MM.1S (cell line): ENCODE measurements at regions not wholly inside any gene's neighbourhood (a gene's known extent, or its start where the extent isn't known, plus 50 kb on each side); places are given as distances from the start of the nearest gene placed in this dataset.

ENCODE experiments used
- DNase-seq: peaks from one replicate; pipeline ENCODE4 v3.0.0-alpha.2; 2015
- H2AFZ ChIP-seq: fragments of 300-600 bp; sonication (generic); 2 replicates; pipeline ENCODE4 v1.6.0; 2016; ENCODE audit warnings: antibody characterized with exemption, low read length
- H3F3A ChIP-seq: fragments of 300-600 bp; sonication (generic); 2 replicates; pipeline ENCODE4 v1.6.1; 2016; ENCODE audit warnings: mild to moderate bottlenecking, antibody characterized with exemption, low read length, moderate library complexity, mixed read lengths; ENCODE audit not compliant: insufficient read depth
- H3K27ac ChIP-seq: fragments of 300-600 bp; sonication (generic); 2 replicates; pipeline ENCODE4 v1.5.1; 2016; ENCODE audit warnings: mild to moderate bottlenecking, low read length
- H3K27me3 ChIP-seq: fragments of 300-600 bp; sonication (generic); replicated peaks from 2 replicates; pipeline ENCODE4 v1.6.0; 2016; ENCODE audit warnings: low read length; ENCODE audit not compliant: insufficient read depth
- H3K36me3 ChIP-seq: fragments of 300-600 bp; sonication (generic); replicated peaks from 2 replicates; pipeline ENCODE4 v1.6.1; 2016; ENCODE audit warnings: mild to moderate bottlenecking, low read length, mixed read lengths; ENCODE audit not compliant: insufficient read depth
- H3K4me1 ChIP-seq: fragments of 300-600 bp; sonication (generic); 2 replicates; pipeline ENCODE4 v1.6.1; 2016; ENCODE audit warnings: low read length, mixed read lengths
- H3K4me2 ChIP-seq: fragments of 300-600 bp; sonication (generic); 2 replicates; pipeline ENCODE4 v1.6.0; 2016; ENCODE audit warnings: low read depth, low read length
- H3K4me3 ChIP-seq: fragments of 300-600 bp; sonication (generic); 2 replicates; pipeline ENCODE4 v1.5.1; 2016; ENCODE audit warnings: low read length, mixed read lengths
- H3K79me2 ChIP-seq: fragments of 300-600 bp; sonication (generic); 2 replicates; pipeline ENCODE4 v1.6.1; 2016; ENCODE audit warnings: mixed run types, low read length, mixed read lengths
- H3K9ac ChIP-seq: fragments of 300-600 bp; sonication (generic); 2 replicates; pipeline ENCODE4 v1.6.1; 2016; ENCODE audit warnings: low read length, mixed read lengths
- H3K9me2 ChIP-seq: fragments of 300-600 bp; sonication (generic); replicated peaks from 2 replicates; pipeline ENCODE4 v1.6.1; 2016; ENCODE audit warnings: mild to moderate bottlenecking, low read length, mixed read lengths; ENCODE audit not compliant: insufficient read depth
- H3K9me3 ChIP-seq: fragments of 300-600 bp; sonication (generic); replicated peaks from 2 replicates; pipeline ENCODE4 v1.6.1; 2016; ENCODE audit warnings: mild to moderate bottlenecking, low read length, mixed read lengths; ENCODE audit not compliant: insufficient read depth
- H4K20me1 ChIP-seq: fragments of 300-600 bp; sonication (generic); 2 replicates; pipeline ENCODE4 v1.6.1; 2016; ENCODE audit warnings: mild to moderate bottlenecking, low read length, moderate library complexity, mixed read lengths; ENCODE audit not compliant: insufficient read depth
- EZH2 ChIP-seq: fragments of 300-600 bp; sonication (generic); optimal IDR thresholded peaks from 2 replicates; pipeline ENCODE3; 2017; ENCODE audit warnings: low read depth, mild to moderate bottlenecking, antibody characterized with exemption, low read length, mixed read lengths
- EZH2phosphoT487 ChIP-seq: fragments of 300-600 bp; sonication (generic); IDR thresholded peaks from 2 replicates; pipeline ENCODE4 v1.6.1; 2018; ENCODE audit warnings: antibody characterized with exemption, low read length
- TF ChIP-seq, protein P1 (sequence below): fragments of 300-600 bp; sonication (generic); IDR thresholded peaks from 2 replicates; pipeline ENCODE4 v1.5.1; 2016; ENCODE audit warnings: antibody characterized with exemption, low read length, mixed read lengths

GRCh38 chr3:8445861-8446260 lies 55.8 kb upstream of the LMCD1 start:
- H3K36me3 ChIP-seq = no peaks in the 10 kb centered on the region
- H3K27me3 ChIP-seq = no peaks in the 10 kb centered on the region
- no peaks in the 10 kb centered on the region for H4K20me1 ChIP-seq
- no peak overlapping the region for H3K9ac ChIP-seq
- no peak overlapping the region for H3K27ac ChIP-seq
- DNase-seq = no peak
- no peaks in the 10 kb centered on the region for H3F3A ChIP-seq
- H3K9me3 ChIP-seq = no peaks in the 10 kb centered on the region
- H3K4me1 ChIP-seq = no peaks in the 10 kb centered on the region
- no peak for TF ChIP-seq EZH2
- TF ChIP-seq, protein P1, sequence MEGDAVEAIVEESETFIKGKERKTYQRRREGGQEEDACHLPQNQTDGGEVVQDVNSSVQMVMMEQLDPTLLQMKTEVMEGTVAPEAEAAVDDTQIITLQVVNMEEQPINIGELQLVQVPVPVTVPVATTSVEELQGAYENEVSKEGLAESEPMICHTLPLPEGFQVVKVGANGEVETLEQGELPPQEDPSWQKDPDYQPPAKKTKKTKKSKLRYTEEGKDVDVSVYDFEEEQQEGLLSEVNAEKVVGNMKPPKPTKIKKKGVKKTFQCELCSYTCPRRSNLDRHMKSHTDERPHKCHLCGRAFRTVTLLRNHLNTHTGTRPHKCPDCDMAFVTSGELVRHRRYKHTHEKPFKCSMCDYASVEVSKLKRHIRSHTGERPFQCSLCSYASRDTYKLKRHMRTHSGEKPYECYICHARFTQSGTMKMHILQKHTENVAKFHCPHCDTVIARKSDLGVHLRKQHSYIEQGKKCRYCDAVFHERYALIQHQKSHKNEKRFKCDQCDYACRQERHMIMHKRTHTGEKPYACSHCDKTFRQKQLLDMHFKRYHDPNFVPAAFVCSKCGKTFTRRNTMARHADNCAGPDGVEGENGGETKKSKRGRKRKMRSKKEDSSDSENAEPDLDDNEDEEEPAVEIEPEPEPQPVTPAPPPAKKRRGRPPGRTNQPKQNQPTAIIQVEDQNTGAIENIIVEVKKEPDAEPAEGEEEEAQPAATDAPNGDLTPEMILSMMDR = no peak
- TF ChIP-seq EZH2phosphoT487 = no peak
- H3K9me2 ChIP-seq = no peaks in the 10 kb centered on the region
- H3K4me3 ChIP-seq = no peak overlapping the region
- no peaks in the 10 kb centered on the region for H3K79me2 ChIP-seq
- no peak overlapping the region for H3K4me2 ChIP-seq
- no peak overlapping the region for H2AFZ ChIP-seq

DNA sequence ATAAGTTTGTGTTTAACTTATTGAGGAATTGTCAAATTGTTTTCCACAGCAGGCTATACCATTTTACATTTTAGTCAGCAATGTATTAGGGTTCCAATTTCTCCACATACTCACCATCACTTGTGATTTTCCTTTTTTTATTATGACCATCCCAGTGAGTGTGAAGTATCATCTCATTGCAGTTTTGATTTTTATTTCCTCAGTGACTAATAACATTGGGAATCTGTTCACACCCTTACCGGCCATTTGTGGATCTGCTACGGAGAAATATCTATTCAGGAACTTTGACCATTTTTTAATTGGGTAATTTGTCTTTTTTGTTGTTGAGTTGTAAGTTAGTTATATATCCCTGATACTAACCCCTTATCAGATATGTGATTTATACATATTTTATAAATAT lies 54.8 kb upstream of the LMCD1 start:
- no peak overlapping the region for H3K4me2 ChIP-seq
- no peaks in the 10 kb centered on the region for H3K79me2 ChIP-seq
- H3K9me2 ChIP-seq = no peaks in the 10 kb centered on the region
- no peak overlapping the region for H2AFZ ChIP-seq
- no peak overlapping the region for H3K27ac ChIP-seq
- H3K9me3 ChIP-seq = no peaks in the 10 kb centered on the region
- H4K20me1 ChIP-seq = no peaks in the 10 kb centered on the region
- TF ChIP-seq, protein P1 = no peak
- TF ChIP-seq EZH2phosphoT487 (no peak), EZH2 (no peak)
- H3K36me3 ChIP-seq = no peaks in the 10 kb centered on the region
- no peak overlapping the region for H3K4me3 ChIP-seq
- H3F3A ChIP-seq = no peaks in the 10 kb centered on the region
- no peak overlapping the region for H3K9ac ChIP-seq
- no peaks in the 10 kb centered on the region for H3K4me1 ChIP-seq
- no peaks in the 10 kb centered on the region for H3K27me3 ChIP-seq
- DNase-seq = no peak

DNA sequence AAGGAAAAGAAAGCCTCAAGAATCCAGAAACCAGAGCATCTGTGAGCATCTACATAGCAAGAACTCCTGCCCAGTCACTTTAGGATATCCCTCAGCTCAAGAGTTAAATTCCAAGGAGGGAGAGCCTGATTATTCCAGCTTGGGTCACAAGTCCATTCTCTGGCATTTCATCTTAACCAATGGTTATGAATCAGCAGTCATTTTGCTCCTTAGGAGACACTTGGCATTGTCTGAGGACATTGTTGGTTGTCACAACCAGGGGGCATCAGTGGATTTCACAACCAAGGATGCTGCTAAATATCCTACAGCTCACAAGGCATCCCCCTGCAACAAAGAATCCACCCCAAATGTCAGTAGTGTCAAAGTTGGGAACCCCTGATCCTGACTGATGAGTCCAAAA lies 51.0 kb upstream of the LMCD1 start:
- Histone ChIP-seq H3K4me3 (no peak overlapping the region), H3F3A (no peaks in the 10 kb centered on the region), H3K4me1 (no peaks in the 10 kb centered on the region), H4K20me1 (no peaks in the 10 kb centered on the region), H3K9ac (no peak overlapping the region), H2AFZ (no peak overlapping the region), H3K79me2 (no peaks in the 10 kb centered on the region), H3K9me3 (no peaks in the 10 kb centered on the region), H3K4me2 (no peak overlapping the region), H3K27me3 (no peaks in the 10 kb centered on the region), H3K9me2 (no peaks in the 10 kb centered on the region), H3K36me3 (no peaks in the 10 kb centered on the region), H3K27ac (no peak overlapping the region)
- no peak for DNase-seq
- TF ChIP-seq, protein P1 = no peak
- no peak for TF ChIP-seq EZH2
- no peak for TF ChIP-seq EZH2phosphoT487
